ENCODE measurements at regions not wholly inside any gene's neighbourhood (a gene's known extent, or its start where the extent isn't known, plus 50 kb on each side); places are given as distances from the start of the nearest gene placed in this dataset.

- FAIRE-seq, result no peak
- Histone ChIP-seq H3K79me2 (ENCODE audit: insufficient read depth, low read length) (no peaks in the 10 kb centered on the region), H4K20me1 (ENCODE audit: insufficient read depth, low read length) (no peaks in the 10 kb centered on the region), H3K4me2 (ENCODE audit: low read length) (no peak overlapping the region), H3K9me3 (ENCODE audit: insufficient read depth, low read depth, low read length) (no peaks in the 10 kb centered on the region), H3K27ac (ENCODE audit: low read depth, low read length) (no peak overlapping the region), H3K27me3 (ENCODE audit: insufficient read depth, low read length) (no peaks in the 10 kb centered on the region), H3K4me1 (ENCODE audit: insufficient read depth, low read length) (no peaks in the 10 kb centered on the region), H3K36me3 (ENCODE audit: insufficient read depth, low read length) (no peaks in the 10 kb centered on the region), H3K4me3 (ENCODE audit: insufficient read depth, low read depth, low read length) (no peak overlapping the region), H3K9ac (ENCODE audit: low read length) (no peak overlapping the region), H2AFZ (ENCODE audit: low read depth, low read length) (no peak overlapping the region)
- Mint-ChIP-seq H3K27me3 (ENCODE audit: low read depth, unreplicated experiment) (peaks cover 3% of the 10 kb centered on the region), H3K4me3 (ENCODE audit: unreplicated experiment) (no peak overlapping the region), H3K4me1 (ENCODE audit: low read depth, unreplicated experiment) (no peaks in the 10 kb centered on the region), H3K27ac (ENCODE audit: unreplicated experiment) (no peak overlapping the region), H3K9me3 (ENCODE audit: unreplicated experiment) (no peaks in the 10 kb centered on the region), H3K36me3 (ENCODE audit: low read depth, unreplicated experiment) (no peaks in the 10 kb centered on the region)
- TF ChIP-seq CTCF (IDR thresholded peaks at IDR 0.05; ENCODE audit: insufficient read depth, low read depth, low read length) (no peak), EZH2 (IDR thresholded peaks at IDR 0.05; ENCODE audit: insufficient read depth, low read length) (no peak)
- DNase-seq (ENCODE audit: low read depth), result no peak
Measured at GRCh38 chr7:25296086-25296485, 67.8 kb upstream of the NPVF start.

- Mint-ChIP-seq H3K36me3 (ENCODE audit: low read depth, unreplicated experiment) (no peaks in the 10 kb centered on the region), H3K27me3 (ENCODE audit: low read depth, unreplicated experiment) (peaks cover 3% of the 10 kb centered on the region), H3K9me3 (ENCODE audit: unreplicated experiment) (no peaks in the 10 kb centered on the region), H3K4me3 (ENCODE audit: unreplicated experiment) (no peak overlapping the region), H3K27ac (ENCODE audit: unreplicated experiment) (no peak overlapping the region), H3K4me1 (ENCODE audit: low read depth, unreplicated experiment) (no peaks in the 10 kb centered on the region)
- Histone ChIP-seq H3K9me3 (ENCODE audit: insufficient read depth, low read depth, low read length) (no peaks in the 10 kb centered on the region), H3K4me2 (ENCODE audit: low read length) (no peak overlapping the region), H3K27ac (ENCODE audit: low read depth, low read length) (no peak overlapping the region), H3K9ac (ENCODE audit: low read length) (no peak overlapping the region), H3K36me3 (ENCODE audit: insufficient read depth, low read length) (no peaks in the 10 kb centered on the region), H3K79me2 (ENCODE audit: insufficient read depth, low read length) (no peaks in the 10 kb centered on the region), H3K27me3 (ENCODE audit: insufficient read depth, low read length) (no peaks in the 10 kb centered on the region), H2AFZ (ENCODE audit: low read depth, low read length) (no peak overlapping the region), H4K20me1 (ENCODE audit: insufficient read depth, low read length) (no peaks in the 10 kb centered on the region), H3K4me1 (ENCODE audit: insufficient read depth, low read length) (no peaks in the 10 kb centered on the region), H3K4me3 (ENCODE audit: insufficient read depth, low read depth, low read length) (no peak overlapping the region)
- DNase-seq (ENCODE audit: low read depth) (no peak), FAIRE-seq (no peak)
- TF ChIP-seq CTCF (IDR thresholded peaks at IDR 0.05; ENCODE audit: insufficient read depth, low read depth, low read length) (no peak), EZH2 (IDR thresholded peaks at IDR 0.05; ENCODE audit: insufficient read depth, low read length) (no peak)
Measured at GRCh38 chr7:25297278-25297677, 69.0 kb upstream of the NPVF start.

GRCh38 chr7:25303281-25304181, 75.2 kb upstream of the NPVF start:
- no peak overlapping the region for H3K27ac ChIP-seq (ENCODE audit: low read depth, low read length)
- H3K79me2 ChIP-seq (ENCODE audit: insufficient read depth, low read length), result no peaks in the 10 kb centered on the region
- H3K36me3 Mint-ChIP-seq (ENCODE audit: low read depth, unreplicated experiment), result no peaks in the 10 kb centered on the region
- H3K4me2 ChIP-seq (ENCODE audit: low read length), result peak overlapping the region; percentile 12
- no peaks in the 10 kb centered on the region for H3K9me3 ChIP-seq (ENCODE audit: insufficient read depth, low read depth, low read length)
- no peak for FAIRE-seq
- H3K27ac Mint-ChIP-seq (ENCODE audit: unreplicated experiment), result peak overlapping the region; percentile 4
- peak; percentile 16 for DNase-seq (ENCODE audit: low read depth)
- H3K4me3 ChIP-seq (ENCODE audit: insufficient read depth, low read depth, low read length), result no peak overlapping the region
- H4K20me1 ChIP-seq (ENCODE audit: insufficient read depth, low read length), result no peaks in the 10 kb centered on the region
- H3K27me3 Mint-ChIP-seq (ENCODE audit: low read depth, unreplicated experiment), result no peaks in the 10 kb centered on the region
- H3K9ac ChIP-seq (ENCODE audit: low read length), result no peak overlapping the region
- no peak overlapping the region for H2AFZ ChIP-seq (ENCODE audit: low read depth, low read length)
- H3K36me3 ChIP-seq (ENCODE audit: insufficient read depth, low read length), result no peaks in the 10 kb centered on the region
- peaks cover 11% of the 10 kb centered on the region for H3K4me1 Mint-ChIP-seq (ENCODE audit: low read depth, unreplicated experiment)
- no peak overlapping the region for H3K4me3 Mint-ChIP-seq (ENCODE audit: unreplicated experiment)
- H3K4me1 ChIP-seq (ENCODE audit: insufficient read depth, low read length), result no peaks in the 10 kb centered on the region
- TF ChIP-seq EZH2 (IDR thresholded peaks at IDR 0.05; ENCODE audit: insufficient read depth, low read length) (no peak), CTCF (IDR thresholded peaks at IDR 0.05; ENCODE audit: insufficient read depth, low read depth, low read length) (no peak)
- no peaks in the 10 kb centered on the region for H3K27me3 ChIP-seq (ENCODE audit: insufficient read depth, low read length)
- no peaks in the 10 kb centered on the region for H3K9me3 Mint-ChIP-seq (ENCODE audit: unreplicated experiment)

Measured in astrocyte (in vitro differentiated cells and primary cell).